HG03064 (cell line): ENCODE measurements at regions not wholly inside any gene's neighbourhood (a gene's known extent, or its start where the extent isn't known, plus 50 kb on each side); places are given as distances from the start of the nearest gene placed in this dataset.

Experiments
- ATAC-seq: cut with Tn5 transposase; IDR thresholded peaks from one replicate; pipeline ENCODE4 v1.9.1; 2021; ENCODE audit warnings: low read depth; ENCODE audit not compliant: unreplicated experiment

- no peak for ATAC-seq
Measured at GRCh38 chr7:41910940-41911600, 208.2 kb upstream of the INHBA start.

GRCh38 chr7:41907444-41907843, 204.6 kb upstream of the INHBA start:
- no peak for ATAC-seq

GRCh38 chr7:41900532-41900931, 197.6 kb upstream of the INHBA start:
- no peak for ATAC-seq

- no peak for ATAC-seq
Measured at GRCh38 chr7:41899823-41900433, 197.0 kb upstream of the INHBA start.

GRCh38 chr7:41893656-41894055, 190.8 kb upstream of the INHBA start:
- ATAC-seq, result no peak

GRCh38 chr7:41892356-41893100, 189.6 kb upstream of the INHBA start:
- no peak for ATAC-seq

GRCh38 chr7:41891950-41892349, 189.1 kb upstream of the INHBA start:
- no peak for ATAC-seq

GRCh38 chr7:41890631-41891274, 187.9 kb upstream of the INHBA start:
- no peak for ATAC-seq

- no peak for ATAC-seq
Measured at GRCh38 chr7:41889472-41889871, 186.6 kb upstream of the INHBA start.

GRCh38 chr7:41889040-41889439, 186.2 kb upstream of the INHBA start:
- ATAC-seq, result no peak

- no peak for ATAC-seq
Measured at GRCh38 chr7:41887416-41887815, 184.5 kb upstream of the INHBA start.

GRCh38 chr7:41886901-41887311, 184.0 kb upstream of the INHBA start:
- ATAC-seq, result no peak

- ATAC-seq, result no peak
Measured at GRCh38 chr7:41886262-41886900, 183.5 kb upstream of the INHBA start.

- ATAC-seq, result no peak
Measured at GRCh38 chr7:41885748-41886147, 182.9 kb upstream of the INHBA start.

GRCh38 chr7:41885078-41885477, 182.2 kb upstream of the INHBA start:
- no peak for ATAC-seq

GRCh38 chr7:41882745-41883420, 180.0 kb upstream of the INHBA start:
- ATAC-seq, result peak; percentile 31

GRCh38 chr7:41882256-41882655, 179.4 kb upstream of the INHBA start:
- ATAC-seq, result no peak

- peak; percentile 95 for ATAC-seq
Measured at GRCh38 chr7:41881331-41882130, 178.6 kb upstream of the INHBA start.

- ATAC-seq, result no peak
Measured at GRCh38 chr7:41880107-41880506, 177.2 kb upstream of the INHBA start.
